H9 (cell line): ENCODE measurements at regions not wholly inside any gene's neighbourhood (a gene's known extent, or its start where the extent isn't known, plus 50 kb on each side); places are given as distances from the start of the nearest gene placed in this dataset.

Source experiments
- DNase-seq: peaks from one replicate; pipeline ENCODE4 v3.0.0-alpha.2; 2017
- H2AFZ ChIP-seq: one replicate; pipeline ENCODE4 v1.6.1; 2013; ENCODE audit warnings: mild to moderate bottlenecking, low read length, control low read depth, moderate library complexity
- H2AK5ac ChIP-seq: 2 replicates; pipeline ENCODE4 v1.6.1; 2013; ENCODE audit warnings: low read length, control low read depth, mixed read lengths; ENCODE audit not compliant: insufficient read length
- H2BK120ac ChIP-seq: one replicate; pipeline ENCODE4 v1.6.1; 2013; ENCODE audit warnings: low read depth, mild to moderate bottlenecking, low read length, control low read depth, inconsistent platforms; ENCODE audit not compliant: poor library complexity, severe bottlenecking
- H2BK12ac ChIP-seq: 2 replicates; pipeline ENCODE4 v1.6.1; 2013; ENCODE audit warnings: low read length, control low read depth, mixed read lengths, low read depth; ENCODE audit not compliant: insufficient read length
- H2BK15ac ChIP-seq: 2 replicates; pipeline ENCODE4 v1.6.1; 2013; ENCODE audit warnings: low read depth, low read length, control low read depth
- H2BK20ac ChIP-seq: one replicate; pipeline ENCODE4 v1.6.1; 2013; ENCODE audit warnings: low read depth, mild to moderate bottlenecking, low read length, control low read depth, inconsistent platforms; ENCODE audit not compliant: poor library complexity, severe bottlenecking
- H2BK5ac ChIP-seq: 2 replicates; pipeline ENCODE4 v1.6.1; 2013; ENCODE audit warnings: low read length, control low read depth, mixed read lengths; ENCODE audit not compliant: insufficient read length
- H3K14ac ChIP-seq: 2 replicates; pipeline ENCODE4 v1.6.1; 2013; ENCODE audit warnings: low read length, control low read depth; ENCODE audit not compliant: insufficient read depth
- H3K18ac ChIP-seq: 2 replicates; pipeline ENCODE4 v1.6.1; 2013; ENCODE audit warnings: low read depth, mild to moderate bottlenecking, mixed read lengths, low read length, control low read depth; ENCODE audit not compliant: insufficient read length
- H3K23ac ChIP-seq: 2 replicates; pipeline ENCODE4 v1.6.1; 2013; ENCODE audit warnings: low read length, control low read depth, mixed read lengths, low read depth; ENCODE audit not compliant: insufficient read length
- H3K23me2 ChIP-seq: 2 replicates; pipeline ENCODE4 v1.6.1; 2013; ENCODE audit warnings: low read depth, mild to moderate bottlenecking, mixed read lengths, low read length, control low read depth; ENCODE audit not compliant: insufficient read length, poor library complexity, severe bottlenecking
- H3K27ac ChIP-seq: 2 replicates; pipeline ENCODE4 v1.5.1; 2013; ENCODE audit warnings: low read length, control low read depth, mixed read lengths, low read depth; ENCODE audit not compliant: insufficient read length
- H3K27me3 ChIP-seq: 2 replicates; pipeline ENCODE4 v1.6.1; 2013; ENCODE audit warnings: low read length, control low read depth, inconsistent platforms; ENCODE audit not compliant: insufficient read depth
- H3K4ac ChIP-seq: 2 replicates; pipeline ENCODE4 v1.6.1; 2013; ENCODE audit warnings: low read depth, mild to moderate bottlenecking, control low read depth, inconsistent platforms, low read length, moderate library complexity
- H3K4me1 ChIP-seq: 2 replicates; pipeline ENCODE4 v1.6.1; 2013; ENCODE audit warnings: low read length, control low read depth, inconsistent platforms; ENCODE audit not compliant: insufficient read depth
- H3K4me2 ChIP-seq: 2 replicates; pipeline ENCODE4 v1.6.1; 2013; ENCODE audit warnings: low read length, control low read depth, mixed read lengths; ENCODE audit not compliant: insufficient read length, insufficient read depth
- H3K56ac ChIP-seq: 2 replicates; pipeline ENCODE4 v1.6.1; 2013; ENCODE audit warnings: low read depth, mild to moderate bottlenecking, mixed read lengths, low read length, control low read depth; ENCODE audit not compliant: insufficient read length
- H3K79me1 ChIP-seq: 2 replicates; pipeline ENCODE4 v1.6.1; 2013; ENCODE audit warnings: low read depth, mild to moderate bottlenecking, moderate library complexity, low read length, control low read depth, inconsistent platforms; ENCODE audit not compliant: insufficient read depth, poor library complexity, severe bottlenecking
- H3K79me2 ChIP-seq: 2 replicates; pipeline ENCODE4 v1.6.1; 2013; ENCODE audit warnings: low read length, control low read depth, inconsistent platforms; ENCODE audit not compliant: insufficient read depth
- H3K9ac ChIP-seq: 2 replicates; pipeline ENCODE4 v1.6.1; 2013; ENCODE audit warnings: low read length, control low read depth, mixed read lengths; ENCODE audit not compliant: insufficient read length; ENCODE audit errors: extremely low read depth
- H3K9me3 ChIP-seq: one replicate; pipeline ENCODE4 v1.6.1; 2013; ENCODE audit warnings: low read depth, low read length, inconsistent platforms; ENCODE audit not compliant: control insufficient read depth
- H3T11ph ChIP-seq: one replicate; pipeline ENCODE4 v1.6.1; 2013; ENCODE audit warnings: mild to moderate bottlenecking, low read length, control low read depth, inconsistent platforms
- H4K20me1 ChIP-seq: one replicate; pipeline ENCODE4 v1.6.1; 2013; ENCODE audit not compliant: control insufficient read depth, insufficient read length, insufficient read depth
- H4K5ac ChIP-seq: 2 replicates; pipeline ENCODE4 v1.6.1; 2013; ENCODE audit warnings: low read depth, mild to moderate bottlenecking, mixed read lengths, low read length, control low read depth; ENCODE audit not compliant: insufficient read length
- H4K8ac ChIP-seq: replicated peaks from 2 replicates; pipeline ENCODE4 v1.6.1; 2013; ENCODE audit warnings: low read length, control low read depth, mixed read lengths, low read depth; ENCODE audit not compliant: insufficient read length
- H4K91ac ChIP-seq: 2 replicates; pipeline ENCODE4 v1.6.1; 2013; ENCODE audit warnings: low read depth, mild to moderate bottlenecking, moderate library complexity, mixed read lengths, low read length, control low read depth; ENCODE audit not compliant: insufficient read length
- H3K27ac Mint-ChIP-seq, 3 experiments: 2 replicates in 2 of 3; 3 replicates in 1 of 3; pipeline ENCODE4 v1.8.0; 2020 to 2021; ENCODE audit warnings: mixed read lengths in 3 of 3, mild to moderate bottlenecking in 1 of 3, moderate library complexity in 1 of 3
- H3K27me3 Mint-ChIP-seq: 2 replicates; pipeline ENCODE4 v1.8.0; 2021; ENCODE audit warnings: low read depth, mild to moderate bottlenecking, moderate library complexity, mixed read lengths
- H3K36me3 Mint-ChIP-seq, 3 experiments: 2 replicates in 2 of 3; 3 replicates in 1 of 3; pipeline ENCODE4 v1.8.0; 2020 to 2021; ENCODE audit warnings: low read depth in 3 of 3, mixed read lengths in 3 of 3; ENCODE audit not compliant: insufficient read depth in 1 of 3
- H3K4me1 Mint-ChIP-seq, 2 experiments: 2 replicates each; pipeline ENCODE4 v1.8.0; 2020; ENCODE audit warnings: mixed read lengths in 2 of 2
- H3K4me3 Mint-ChIP-seq, 2 experiments: 2 replicates in 1 of 2; 3 replicates in 1 of 2; pipeline ENCODE4 v1.8.0; 2020 to 2021; ENCODE audit warnings: mild to moderate bottlenecking in 2 of 2, mixed read lengths in 2 of 2, moderate library complexity in 1 of 2
- H3K9me3 Mint-ChIP-seq, 2 experiments: 2 replicates in 1 of 2; 3 replicates in 1 of 2; pipeline ENCODE4 v1.8.0; 2020; ENCODE audit warnings: mild to moderate bottlenecking in 2 of 2, mixed read lengths in 2 of 2, moderate library complexity in 1 of 2
- WGBS: extraction: QIAGEN DNeasy Blood & Tissue Kit; methylation state at CpG from one replicate; pipeline ENCODE4 v1.1.7; 2013; ENCODE audit warnings: missing lambda C conversion rate, low lambda C conversion rate, mixed read lengths; ENCODE audit not compliant: insufficient read length; ENCODE audit errors: extremely low coverage; 5-methylcytosine and 5-hydroxymethylcytosine counted together
- TF ChIP-seq, protein P1 (sequence below): fragments of 200-600 bp; sonication (generic); conservative IDR thresholded peaks from 3 replicates; pipeline ENCODE4 v1.8.0; 2021; ENCODE audit warnings: antibody characterized with exemption, mild to moderate bottlenecking

GRCh38 chr6:113317442-113317841 lies 539.7 kb upstream of the MARCKS start:
- Histone ChIP-seq H3K9ac (no peak overlapping the region), H3K4me2 (no peak overlapping the region), H4K8ac (no peak overlapping the region), H3K79me2 (no peaks in the 10 kb centered on the region), H3K27ac (no peak overlapping the region), H2AFZ (no peak overlapping the region), H3T11ph (no peak overlapping the region), H3K9me3 (no peaks in the 10 kb centered on the region), H3K23me2 (no peaks in the 10 kb centered on the region), H3K27me3 (no peaks in the 10 kb centered on the region), H4K91ac (no peak overlapping the region), H3K4me1 (no peaks in the 10 kb centered on the region), H3K4ac (no peak overlapping the region), H2BK5ac (no peak overlapping the region), H4K20me1 (no peaks in the 10 kb centered on the region), H3K56ac (no peak overlapping the region), H2BK120ac (no peak overlapping the region), H2BK12ac (no peak overlapping the region), H4K5ac (no peak overlapping the region), H3K18ac (no peak overlapping the region), H3K79me1 (no peaks in the 10 kb centered on the region), H2BK20ac (no peak overlapping the region), H2AK5ac (no peak overlapping the region), H3K23ac (no peak overlapping the region), H2BK15ac (no peak overlapping the region), H3K14ac (no peak overlapping the region)
- no peak for DNase-seq
- Mint-ChIP-seq H3K36me3 (no peaks in the 10 kb centered on the region), H3K27me3 (no peaks in the 10 kb centered on the region), H3K4me3 (no peak overlapping the region), H3K27ac (no peak overlapping the region), H3K9me3 (no peaks in the 10 kb centered on the region; a peak in 1 of 5 replicates), H3K4me1 (no peaks in the 10 kb centered on the region)
- WGBS = no CpG with 5 or more reads among the region's 2 CpGs
- TF ChIP-seq, protein P1, sequence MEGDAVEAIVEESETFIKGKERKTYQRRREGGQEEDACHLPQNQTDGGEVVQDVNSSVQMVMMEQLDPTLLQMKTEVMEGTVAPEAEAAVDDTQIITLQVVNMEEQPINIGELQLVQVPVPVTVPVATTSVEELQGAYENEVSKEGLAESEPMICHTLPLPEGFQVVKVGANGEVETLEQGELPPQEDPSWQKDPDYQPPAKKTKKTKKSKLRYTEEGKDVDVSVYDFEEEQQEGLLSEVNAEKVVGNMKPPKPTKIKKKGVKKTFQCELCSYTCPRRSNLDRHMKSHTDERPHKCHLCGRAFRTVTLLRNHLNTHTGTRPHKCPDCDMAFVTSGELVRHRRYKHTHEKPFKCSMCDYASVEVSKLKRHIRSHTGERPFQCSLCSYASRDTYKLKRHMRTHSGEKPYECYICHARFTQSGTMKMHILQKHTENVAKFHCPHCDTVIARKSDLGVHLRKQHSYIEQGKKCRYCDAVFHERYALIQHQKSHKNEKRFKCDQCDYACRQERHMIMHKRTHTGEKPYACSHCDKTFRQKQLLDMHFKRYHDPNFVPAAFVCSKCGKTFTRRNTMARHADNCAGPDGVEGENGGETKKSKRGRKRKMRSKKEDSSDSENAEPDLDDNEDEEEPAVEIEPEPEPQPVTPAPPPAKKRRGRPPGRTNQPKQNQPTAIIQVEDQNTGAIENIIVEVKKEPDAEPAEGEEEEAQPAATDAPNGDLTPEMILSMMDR = no peak
